Uterus (tissue), 2 donors: ENCODE measurements at regions not wholly inside any gene's neighbourhood (a gene's known extent, or its start where the extent isn't known, plus 50 kb on each side); places are given as distances from the start of the nearest gene placed in this dataset.

ENCODE experiments used
- CTCF ChIP-seq, 4 experiments: fragments of 200-600 bp in 2 of 4; fragments of 450-650 bp in 2 of 4; sonication (generic) in 2 of 4; IDR thresholded peaks; one replicate each; pipeline ENCODE4 v1.5.1; 2016 to 2019; ENCODE audit warnings: antibody characterized with exemption in 4 of 4, mild to moderate bottlenecking in 2 of 4, moderate library complexity in 1 of 4
- POLR2A ChIP-seq, 2 donors: fragments of 450-650 bp; IDR thresholded peaks; one replicate each; pipeline ENCODE4 v1.6.1; 2016; ENCODE audit warnings: antibody characterized with exemption in 2 of 2, mild to moderate bottlenecking in 1 of 2, moderate library complexity in 1 of 2

- no peak for TF ChIP-seq CTCF (IDR thresholded peaks at IDR 0.05)
- TF ChIP-seq POLR2A (IDR thresholded peaks at IDR 0.05), result no peak
These were observed 119.4 kb upstream of the NLRP1 start for GRCh38 chr17:5703736-5704135.
